ENCODE measurements at regions not wholly inside any gene's neighbourhood (a gene's known extent, or its start where the extent isn't known, plus 50 kb on each side); places are given as distances from the start of the nearest gene placed in this dataset.

- Histone ChIP-seq H3K4me3 (no peak overlapping the region), H3K27ac (no peak overlapping the region), H3K36me3 (ENCODE audit: insufficient read depth in 1 of 2, low read depth in 1 of 2) (no peaks in the 10 kb centered on the region), H3K4me1 (no peaks in the 10 kb centered on the region), H3K27me3 (ENCODE audit: insufficient read depth in 3 of 3, low read length in 2 of 3) (no peaks in the 10 kb centered on the region), H3K9me3 (no peaks in the 10 kb centered on the region)
- intact Hi-C loops (cut with DNase I) = no loop called here
- DNase-seq = no peak
- WGBS, 3 donors = 70 to 76% (median 74%) methylated on average over 3 of the region's 3 CpGs
- TF ChIP-seq, protein P1, sequence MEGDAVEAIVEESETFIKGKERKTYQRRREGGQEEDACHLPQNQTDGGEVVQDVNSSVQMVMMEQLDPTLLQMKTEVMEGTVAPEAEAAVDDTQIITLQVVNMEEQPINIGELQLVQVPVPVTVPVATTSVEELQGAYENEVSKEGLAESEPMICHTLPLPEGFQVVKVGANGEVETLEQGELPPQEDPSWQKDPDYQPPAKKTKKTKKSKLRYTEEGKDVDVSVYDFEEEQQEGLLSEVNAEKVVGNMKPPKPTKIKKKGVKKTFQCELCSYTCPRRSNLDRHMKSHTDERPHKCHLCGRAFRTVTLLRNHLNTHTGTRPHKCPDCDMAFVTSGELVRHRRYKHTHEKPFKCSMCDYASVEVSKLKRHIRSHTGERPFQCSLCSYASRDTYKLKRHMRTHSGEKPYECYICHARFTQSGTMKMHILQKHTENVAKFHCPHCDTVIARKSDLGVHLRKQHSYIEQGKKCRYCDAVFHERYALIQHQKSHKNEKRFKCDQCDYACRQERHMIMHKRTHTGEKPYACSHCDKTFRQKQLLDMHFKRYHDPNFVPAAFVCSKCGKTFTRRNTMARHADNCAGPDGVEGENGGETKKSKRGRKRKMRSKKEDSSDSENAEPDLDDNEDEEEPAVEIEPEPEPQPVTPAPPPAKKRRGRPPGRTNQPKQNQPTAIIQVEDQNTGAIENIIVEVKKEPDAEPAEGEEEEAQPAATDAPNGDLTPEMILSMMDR (IDR thresholded peaks at IDR 0.05) = no peak
- no peak for ATAC-seq
Observed at GRCh38 chr5:92371171-92371888, 988.2 kb upstream of the ARRDC3 start.

GRCh38 chr5:92370032-92370431, 986.9 kb upstream of the ARRDC3 start:
- no peak for DNase-seq
- H3K9me3 ChIP-seq = no peaks in the 10 kb centered on the region
- no peaks in the 10 kb centered on the region for H3K27me3 ChIP-seq (ENCODE audit: insufficient read depth in 3 of 3, low read length in 2 of 3)
- no peaks in the 10 kb centered on the region for H3K36me3 ChIP-seq (ENCODE audit: insufficient read depth in 1 of 2, low read depth in 1 of 2)
- no peak overlapping the region for H3K4me3 ChIP-seq
- intact Hi-C loops (cut with DNase I) = no loop called here
- H3K27ac ChIP-seq = no peak overlapping the region
- WGBS, 3 donors = 83 to 95% (median 88%) methylated on average over 3 of the region's 3 CpGs
- TF ChIP-seq, protein P1 (IDR thresholded peaks at IDR 0.05) = no peak
- ATAC-seq = no peak
- no peaks in the 10 kb centered on the region for H3K4me1 ChIP-seq

DNA sequence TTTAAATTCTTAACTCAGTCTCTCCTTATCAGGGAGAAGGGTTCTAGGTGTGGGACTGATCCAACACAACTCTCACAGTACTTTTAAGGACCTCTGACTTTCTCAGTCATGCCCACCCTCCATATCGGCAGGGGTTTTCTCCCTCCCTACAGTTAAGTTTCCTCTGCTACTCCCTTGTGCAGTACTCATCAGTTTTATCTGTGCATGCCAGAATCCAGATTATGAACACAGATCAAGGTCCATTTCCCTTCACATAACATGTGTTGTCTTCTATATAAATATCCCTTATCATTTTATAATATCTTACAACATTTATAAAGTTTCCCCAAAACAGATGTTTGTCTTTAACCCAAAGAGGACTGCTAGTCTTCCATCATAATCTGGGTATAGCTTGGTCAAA, 986.5 kb upstream of the ARRDC3 start:
- Histone ChIP-seq H3K4me1 (no peaks in the 10 kb centered on the region), H3K27ac (no peak overlapping the region), H3K4me3 (no peak overlapping the region), H3K27me3 (ENCODE audit: insufficient read depth in 3 of 3, low read length in 2 of 3) (no peaks in the 10 kb centered on the region), H3K36me3 (ENCODE audit: insufficient read depth in 1 of 2, low read depth in 1 of 2) (no peaks in the 10 kb centered on the region), H3K9me3 (no peaks in the 10 kb centered on the region)
- TF ChIP-seq, protein P1 (IDR thresholded peaks at IDR 0.05) = no peak
- WGBS, 3 donors = 89 to 98% (median 95%) methylated on average over 1 of the region's 1 CpG
- intact Hi-C loops (cut with DNase I) = no loop called here
- ATAC-seq = no peak
- DNase-seq = no peak

- no peaks in the 10 kb centered on the region for H3K36me3 ChIP-seq (ENCODE audit: insufficient read depth in 1 of 2, low read depth in 1 of 2)
- no peaks in the 10 kb centered on the region for H3K4me1 ChIP-seq
- no peak overlapping the region for H3K4me3 ChIP-seq
- WGBS, 3 donors = 58 to 64% (median 62%) methylated on average over 3 of the region's 3 CpGs
- ATAC-seq (no peak), DNase-seq (no peak)
- H3K9me3 ChIP-seq = no peaks in the 10 kb centered on the region
- TF ChIP-seq, protein P1 (IDR thresholded peaks at IDR 0.05) = no peak
- H3K27me3 ChIP-seq (ENCODE audit: insufficient read depth in 3 of 3, low read length in 2 of 3) = no peaks in the 10 kb centered on the region
- H3K27ac ChIP-seq = no peak overlapping the region
- intact Hi-C loops (cut with DNase I) = no loop called here
Observed at GRCh38 chr5:92364986-92365550, 982.0 kb upstream of the ARRDC3 start.
